ENCODE measurements at regions not wholly inside any gene's neighbourhood (a gene's known extent, or its start where the extent isn't known, plus 50 kb on each side); places are given as distances from the start of the nearest gene placed in this dataset.

- peak; percentile 64 for DNase-seq (ENCODE audit: low spot score)
These were observed 52.0 kb downstream of the RPP21 start for GRCh38 chr6:30396833-30397479.

- no peak for DNase-seq (ENCODE audit: low spot score)
These were observed 52.7 kb downstream of the RPP21 start for GRCh38 chr6:30397697-30398096.

- DNase-seq (ENCODE audit: low spot score) = no peak
These were observed 54.6 kb downstream of the RPP21 start for GRCh38 chr6:30399390-30400058.

GRCh38 chr6:30405934-30406333 is 61.0 kb downstream of the RPP21 start:
- DNase-seq (ENCODE audit: low spot score) = no peak

GRCh38 chr6:30409184-30409583 is 64.2 kb downstream of the RPP21 start:
- DNase-seq (ENCODE audit: low spot score) = no peak

GRCh38 chr6:30411515-30412207 is 66.7 kb downstream of the RPP21 start:
- DNase-seq (ENCODE audit: low spot score) = no peak

- no peak for DNase-seq (ENCODE audit: low spot score)
These were observed 70.9 kb upstream of the HLA-E start for GRCh38 chr6:30418448-30418847.

GRCh38 chr6:30424549-30424948 is 64.8 kb upstream of the HLA-E start:
- no peak for DNase-seq (ENCODE audit: low spot score)

Data from ureter (tissue), 1 donor.